NOMO-1 treated with DMSO at 0.1 percent for 48 hours (cell line): ENCODE measurements at regions not wholly inside any gene's neighbourhood (a gene's known extent, or its start where the extent isn't known, plus 50 kb on each side); places are given as distances from the start of the nearest gene placed in this dataset.
"Not testable (repeated sequence)": the region's sequence is repeated elsewhere in the genome, so short reads cannot be mapped to it uniquely, and the experiment has no call there.

Source experiments
- DNase-seq: peaks from one replicate; lab custom pipeline; 2025; ENCODE audit not compliant: unreplicated experiment; lab: John Stamatoyannopoulos, UW

- no peak for DNase-seq
Measured at GRCh38 chr6:10343320-10343719, 71.6 kb downstream of the TFAP2A start.

DNA sequence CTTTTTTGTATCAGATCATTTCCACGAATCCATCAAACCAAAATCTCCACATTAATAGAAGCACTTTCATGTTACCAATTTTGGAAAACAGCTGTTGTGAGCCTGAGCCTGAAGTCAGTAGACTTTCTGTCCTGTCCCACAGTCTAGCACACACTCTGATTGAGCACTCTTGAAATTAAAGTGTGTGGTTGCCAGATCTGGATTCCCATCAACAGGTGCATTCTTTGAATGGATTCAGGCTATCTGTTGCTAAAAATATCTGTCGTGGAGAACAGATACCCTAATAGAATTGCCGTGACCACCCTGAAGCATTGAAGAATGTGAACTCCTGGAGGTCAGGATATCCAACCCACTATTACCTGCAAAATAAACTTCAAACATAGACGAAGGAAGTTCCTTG lies 73.3 kb downstream of the TFAP2A start:
- DNase-seq, result no peak

DNA sequence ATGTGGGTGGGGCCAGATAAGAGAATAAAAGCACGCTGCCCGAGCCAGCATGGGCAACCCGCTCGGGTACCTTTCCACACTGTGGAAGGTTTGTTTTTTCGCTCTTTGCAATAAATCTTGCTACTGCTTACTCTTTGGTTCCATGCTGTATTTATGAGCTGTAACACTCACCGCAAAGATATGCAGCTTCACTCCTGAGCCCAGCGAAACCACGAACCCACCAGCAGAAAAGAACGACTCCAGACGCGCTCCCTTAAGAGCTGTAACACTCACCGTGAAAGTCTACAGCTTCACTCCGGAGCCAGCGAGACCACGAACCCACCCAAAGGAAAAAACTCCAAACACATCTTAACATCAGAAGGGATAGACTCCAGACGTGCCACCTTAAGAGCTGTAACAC lies 76.7 kb downstream of the TFAP2A start:
- no peak for DNase-seq

DNA sequence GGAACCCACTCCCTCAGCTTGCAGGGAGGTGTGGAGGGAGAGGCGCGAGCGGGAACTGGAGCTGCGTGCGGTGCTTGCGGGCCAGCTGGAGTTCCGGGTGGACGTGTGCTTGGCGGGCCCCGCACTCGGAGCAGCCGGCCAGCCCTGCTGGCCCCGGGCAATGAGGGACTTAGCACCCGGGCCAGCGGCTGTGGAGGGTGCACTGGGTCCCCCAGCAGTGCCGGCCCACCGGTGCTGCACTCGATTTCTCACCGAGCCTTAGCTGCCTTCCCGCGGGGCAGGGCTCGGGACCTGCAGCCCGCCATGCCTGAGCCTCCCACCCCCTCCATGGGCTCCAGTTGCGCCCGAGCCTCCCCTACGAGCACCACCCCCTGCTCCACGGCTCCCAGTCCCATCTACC lies 77.5 kb downstream of the TFAP2A start:
- DNase-seq, result not testable (repeated sequence)

DNA sequence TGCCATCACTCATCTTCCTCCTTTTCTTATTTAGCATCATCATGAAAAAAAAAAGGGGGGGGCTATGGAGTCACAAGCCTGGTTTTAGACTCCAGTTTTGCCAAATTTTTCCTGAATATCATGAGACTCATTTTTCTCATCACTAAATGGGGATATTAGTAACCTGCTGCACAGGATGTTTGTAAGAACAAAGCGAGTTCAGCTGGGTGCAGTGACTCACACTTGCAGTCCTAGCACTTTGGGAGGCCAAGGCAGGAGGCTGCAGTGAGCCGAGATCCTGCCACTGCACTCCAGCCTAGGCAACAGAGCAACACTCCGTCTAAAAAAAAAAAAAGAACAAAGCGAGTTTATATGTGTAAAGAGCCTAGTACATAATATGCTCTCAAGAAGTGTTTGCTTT lies 82.8 kb downstream of the TFAP2A start:
- DNase-seq, result no peak

GRCh38 chr6:10331334-10331968 lies 83.4 kb downstream of the TFAP2A start:
- DNase-seq, result no peak

GRCh38 chr6:10330515-10330914 lies 84.4 kb downstream of the TFAP2A start:
- no peak for DNase-seq

DNA sequence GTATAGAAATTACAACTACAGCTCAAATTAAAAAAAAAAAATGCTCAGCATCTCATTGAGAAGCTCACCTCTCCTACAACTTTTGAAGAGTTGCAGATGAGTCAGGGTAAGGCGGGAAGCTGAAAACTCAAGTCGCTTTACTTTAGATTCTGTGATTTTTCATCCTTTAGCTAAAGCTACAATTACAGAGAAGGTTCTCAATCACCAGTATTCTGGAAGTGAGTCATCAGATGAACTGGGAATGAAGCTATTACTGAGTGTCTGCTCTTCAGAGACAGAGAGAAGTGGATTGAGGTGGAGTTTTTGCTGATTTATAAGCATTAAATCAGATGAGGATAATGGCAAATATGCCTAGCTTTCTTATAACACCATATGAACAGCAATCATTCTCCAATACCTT lies 91.9 kb downstream of the TFAP2A start:
- DNase-seq, result no peak

DNA sequence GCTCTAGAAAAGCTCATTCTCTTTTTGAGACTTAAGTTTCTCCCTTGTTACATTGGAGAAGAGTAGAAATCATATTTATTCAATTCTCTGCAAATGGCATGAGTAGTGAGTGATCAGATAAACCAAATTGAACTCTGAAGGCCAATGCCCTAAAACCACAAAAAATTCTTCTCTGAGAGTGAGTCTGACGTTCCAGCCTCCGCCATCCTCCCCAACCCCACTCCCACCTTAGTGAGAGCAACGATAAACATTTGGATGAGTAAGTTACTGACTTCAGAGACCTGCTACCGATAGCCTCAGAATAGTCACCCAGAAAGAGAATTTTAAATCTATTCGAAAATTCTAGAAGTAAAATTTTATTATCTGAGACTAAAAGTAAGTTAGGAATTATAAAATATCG lies 94.6 kb downstream of the TFAP2A start:
- DNase-seq, result no peak

- no peak for DNase-seq
Measured at GRCh38 chr6:10316373-10316721, 98.5 kb downstream of the TFAP2A start.

DNA sequence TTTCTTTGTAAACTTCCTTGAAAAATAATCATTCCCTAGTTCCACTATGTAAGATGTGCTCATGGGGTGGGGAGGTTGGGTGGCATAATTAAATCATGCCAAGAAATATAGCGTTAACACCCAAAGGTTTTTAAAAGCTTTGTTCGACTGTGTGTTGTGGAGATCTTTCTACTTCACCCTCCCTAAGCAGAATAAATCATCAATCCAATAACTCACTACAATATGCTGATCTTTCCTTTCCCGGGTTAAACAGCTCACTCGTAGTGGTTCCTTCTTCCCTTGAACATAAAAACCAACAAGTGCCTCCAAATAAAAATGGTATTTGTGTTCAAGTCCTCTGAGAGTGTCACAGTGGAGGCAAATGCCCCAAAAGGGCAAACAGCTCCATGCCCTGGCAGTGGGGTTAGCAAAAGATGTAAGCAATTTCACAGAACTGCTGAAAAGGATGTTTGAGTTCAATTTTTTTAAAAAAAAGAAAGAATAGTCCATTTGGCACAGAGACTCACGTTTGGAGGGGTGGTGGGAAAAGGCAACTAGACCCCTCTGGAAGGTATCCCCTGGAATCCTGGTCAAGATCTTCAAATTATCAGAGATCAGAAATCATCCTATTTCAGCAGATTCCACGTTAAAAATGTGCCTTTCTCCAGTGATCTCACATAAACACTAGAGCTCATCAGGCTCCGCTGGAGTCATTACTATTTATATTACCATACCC lies 99.1 kb downstream of the TFAP2A start:
- DNase-seq, result no peak

GRCh38 chr6:10315034-10315433 lies 99.8 kb downstream of the TFAP2A start:
- DNase-seq, result no peak

DNA sequence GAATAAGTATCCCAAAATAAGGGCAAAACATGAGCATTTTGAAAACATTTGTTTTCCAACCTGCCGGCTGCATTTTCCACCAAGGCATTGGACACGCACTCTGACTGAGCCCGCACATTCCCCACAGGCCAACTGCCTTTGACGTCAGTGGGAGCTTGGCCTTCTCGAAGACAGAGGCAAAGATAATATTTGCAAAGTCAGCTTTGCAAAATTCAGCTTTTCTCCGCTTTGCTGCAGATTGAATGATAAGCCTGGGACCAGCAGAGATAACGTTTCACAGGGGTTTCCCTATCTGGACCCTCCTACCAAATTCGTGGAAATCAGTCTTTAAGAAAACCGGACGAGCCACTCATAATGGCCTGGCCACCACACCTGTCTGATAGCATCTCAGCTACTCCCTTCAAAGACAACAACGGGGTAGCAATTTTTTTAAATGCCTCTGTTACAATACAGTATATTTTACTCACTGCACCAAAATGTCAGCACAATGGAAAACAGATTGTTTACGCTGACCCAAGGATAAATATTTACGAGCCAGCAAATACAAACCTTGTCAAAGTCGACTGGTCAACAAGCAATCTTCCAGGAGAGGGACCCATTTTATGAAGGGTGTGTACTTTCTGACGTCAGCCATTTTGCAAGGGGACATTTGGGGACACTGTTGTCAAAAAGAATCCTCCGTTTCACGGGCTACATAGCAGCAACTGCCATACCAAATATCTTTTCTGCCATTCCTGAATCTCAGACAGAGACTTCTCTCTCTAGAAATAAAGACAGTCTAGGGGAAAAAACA lies 100.5 kb downstream of the TFAP2A start:
- no peak for DNase-seq

- DNase-seq, result no peak
Measured at GRCh38 chr6:10313799-10314162, 101.1 kb downstream of the TFAP2A start.

DNA sequence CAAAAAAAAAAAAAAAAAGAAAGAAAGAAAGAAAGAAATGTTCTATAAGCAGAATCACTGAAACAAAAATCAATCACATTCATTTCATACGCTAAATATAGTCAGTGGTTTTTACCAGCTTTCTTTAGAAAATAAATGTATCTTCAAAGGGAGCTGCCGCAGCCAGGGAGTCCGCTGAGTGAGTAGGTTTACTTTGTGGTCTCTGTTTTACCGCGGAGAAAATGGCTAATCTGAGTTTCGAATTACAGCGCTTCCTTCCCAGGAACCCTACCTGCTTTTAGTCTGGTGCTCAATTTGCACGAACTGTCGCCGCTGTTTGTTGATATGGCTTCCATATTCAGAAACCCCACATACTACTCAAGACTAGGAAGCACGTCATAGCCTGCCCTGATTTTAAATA lies 102.4 kb downstream of the TFAP2A start:
- no peak for DNase-seq

DNA sequence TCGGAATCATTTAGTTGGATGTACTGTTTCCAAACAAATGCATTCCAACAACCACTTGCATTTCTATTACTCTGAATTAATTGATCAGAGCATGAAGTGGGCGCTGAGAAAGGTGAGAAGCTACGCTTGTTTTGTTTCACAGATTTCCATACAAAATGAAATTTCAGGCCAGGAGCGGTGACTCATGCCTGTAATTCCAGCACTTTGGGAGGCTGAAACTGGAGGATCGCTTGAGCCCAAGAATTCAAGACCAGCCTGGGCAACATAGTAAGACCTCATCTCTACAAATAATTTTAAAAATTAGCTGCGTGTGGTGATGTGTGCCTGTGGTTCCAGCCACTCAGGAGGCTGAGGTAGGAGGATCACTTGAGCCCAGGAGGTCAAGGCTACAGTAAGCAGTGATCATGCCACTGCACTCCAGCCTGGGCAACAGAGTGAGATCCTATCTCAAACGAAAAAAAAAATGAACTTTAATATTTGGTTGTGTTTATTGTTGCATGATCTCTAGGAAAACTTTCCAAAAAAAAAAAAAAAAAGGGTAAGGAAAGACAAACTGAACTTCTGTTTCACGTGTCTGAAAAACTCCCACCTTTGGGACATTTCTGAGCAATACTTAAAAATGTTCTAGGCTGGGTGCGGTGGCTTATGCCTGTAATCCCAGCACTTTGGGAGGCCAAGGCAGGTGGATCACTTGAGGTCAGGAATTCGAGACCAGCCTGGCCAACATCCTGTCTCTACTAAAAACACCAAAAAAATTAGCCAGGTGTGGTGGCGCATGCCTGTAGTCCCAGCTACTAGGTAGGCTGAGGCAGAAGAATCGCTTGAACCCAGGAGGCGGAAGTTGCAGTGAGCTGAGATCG lies 103.1 kb downstream of the TFAP2A start:
- DNase-seq, result not testable (repeated sequence)

GRCh38 chr6:10310826-10311225 lies 104.0 kb downstream of the TFAP2A start:
- DNase-seq, result no peak

GRCh38 chr6:10310330-10310653 lies 104.6 kb downstream of the TFAP2A start:
- no peak for DNase-seq

DNA sequence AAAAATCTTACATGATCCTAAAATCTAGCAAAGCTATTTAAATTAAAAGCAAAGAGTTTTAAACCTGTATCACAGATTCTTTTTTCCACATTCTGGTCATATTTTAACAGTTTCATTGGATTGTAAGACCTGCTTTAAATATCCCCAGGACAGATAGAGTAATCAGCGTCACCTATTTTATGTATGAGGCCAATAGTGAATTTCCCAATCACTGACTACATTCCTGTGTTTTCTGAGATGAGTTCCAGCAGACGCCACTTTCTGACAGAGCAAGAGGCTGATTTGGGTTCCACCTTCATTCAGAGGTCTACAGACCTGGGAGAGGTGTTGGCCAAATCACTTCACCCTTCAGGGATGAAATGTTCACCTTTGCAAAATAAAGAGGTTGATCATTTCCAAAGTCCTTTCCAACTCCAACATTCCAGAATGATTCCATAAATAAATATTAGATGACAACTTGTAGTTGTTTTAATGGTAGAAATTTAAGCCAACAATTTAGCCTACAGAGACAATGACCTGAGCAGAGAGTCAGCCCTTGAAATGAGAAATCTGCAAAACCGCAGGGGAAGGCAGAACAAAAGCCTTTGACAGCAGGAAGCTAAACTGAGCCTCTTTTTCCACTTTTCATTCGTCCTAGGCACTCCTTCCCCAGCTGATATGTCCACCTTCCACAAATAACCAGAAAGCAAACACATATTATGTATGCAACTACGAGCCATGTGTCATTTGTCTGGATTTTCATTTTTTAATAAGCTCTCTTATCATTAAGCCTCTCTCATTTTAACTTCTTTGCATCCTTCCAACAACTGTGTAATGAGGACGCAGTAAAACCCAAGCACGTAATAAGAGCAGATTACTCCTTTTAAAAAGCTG lies 105.2 kb downstream of the TFAP2A start:
- no peak for DNase-seq

DNA sequence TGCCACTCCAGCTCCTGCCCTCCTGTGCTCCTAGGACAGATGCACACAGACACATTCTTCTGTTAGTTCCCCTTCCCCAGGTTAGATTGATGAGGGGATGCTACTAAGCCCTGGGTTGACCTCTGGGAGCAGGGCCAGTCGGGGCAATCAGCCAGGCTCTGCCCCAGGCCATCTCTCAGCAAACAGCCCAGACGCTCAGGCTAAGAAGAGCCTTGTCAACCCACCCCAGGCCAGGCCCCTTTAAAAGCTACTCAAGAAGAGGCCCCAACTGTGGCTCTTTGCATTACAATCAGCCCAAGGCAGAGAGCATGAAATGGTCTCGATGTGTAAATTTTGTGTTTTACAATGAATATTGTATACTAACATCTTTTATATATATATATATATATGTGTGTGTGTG lies 107.4 kb downstream of the TFAP2A start:
- DNase-seq, result no peak

GRCh38 chr6:10307028-10307427 lies 107.8 kb downstream of the TFAP2A start:
- no peak for DNase-seq
